ENCODE measurements at regions not wholly inside any gene's neighbourhood (a gene's known extent, or its start where the extent isn't known, plus 50 kb on each side); places are given as distances from the start of the nearest gene placed in this dataset.

GRCh38 chr4:20386001-20386740 lies 134.5 kb downstream of the SLIT2 start:
- H3K4me1 ChIP-seq = no peaks in the 10 kb centered on the region
- DNase-seq (ENCODE audit: low spot score) = no peak
- H3K4me2 ChIP-seq = no peak overlapping the region
- Mint-ChIP-seq H3K4me1 (peaks cover 28% of the 10 kb centered on the region), H3K9me3 (peaks cover 2% of the 10 kb centered on the region), H3K27me3 (ENCODE audit: insufficient read depth, low read depth) (no peaks in the 10 kb centered on the region), H3K4me3 (no peak overlapping the region), H3K27ac (no peak overlapping the region), H3K36me3 (no peaks in the 10 kb centered on the region)
- H3K36me3 ChIP-seq = no peaks in the 10 kb centered on the region
- no peak overlapping the region for H3K9ac ChIP-seq
- no peaks in the 10 kb centered on the region for H3K9me3 ChIP-seq (ENCODE audit: low read depth)
- no peak overlapping the region for H3K4me3 ChIP-seq
- TF ChIP-seq EZH2 (IDR thresholded peaks at IDR 0.05) = no peak
- no peak for TF ChIP-seq EZH2phosphoT487 (IDR thresholded peaks at IDR 0.05)
- TF ChIP-seq CTCF (IDR thresholded peaks at IDR 0.05) = no peak
- no peaks in the 10 kb centered on the region for H4K20me1 ChIP-seq (ENCODE audit: low read depth)
- no peak overlapping the region for H3K27ac ChIP-seq
- H3F3A ChIP-seq (ENCODE audit: low read depth) = no peaks in the 10 kb centered on the region
- H3K27me3 ChIP-seq = no peaks in the 10 kb centered on the region
- no peaks in the 10 kb centered on the region for H3K79me2 ChIP-seq (ENCODE audit: low read depth)
- no peak overlapping the region for H2AFZ ChIP-seq (replicated peaks)

GRCh38 chr4:20386906-20387305 lies 135.2 kb downstream of the SLIT2 start:
- Histone ChIP-seq H3K79me2 (ENCODE audit: low read depth) (no peaks in the 10 kb centered on the region), H2AFZ (replicated peaks) (no peak overlapping the region), H3F3A (ENCODE audit: low read depth) (no peaks in the 10 kb centered on the region), H4K20me1 (ENCODE audit: low read depth) (no peaks in the 10 kb centered on the region), H3K36me3 (no peaks in the 10 kb centered on the region), H3K27me3 (no peaks in the 10 kb centered on the region), H3K9ac (no peak overlapping the region), H3K27ac (no peak overlapping the region), H3K4me1 (no peaks in the 10 kb centered on the region), H3K4me3 (no peak overlapping the region), H3K4me2 (no peak overlapping the region), H3K9me3 (ENCODE audit: low read depth) (no peaks in the 10 kb centered on the region)
- Mint-ChIP-seq H3K27me3 (ENCODE audit: insufficient read depth, low read depth) (no peaks in the 10 kb centered on the region), H3K4me3 (no peak overlapping the region), H3K9me3 (no peaks in the 10 kb centered on the region), H3K36me3 (peaks cover 4% of the 10 kb centered on the region), H3K4me1 (peaks cover 28% of the 10 kb centered on the region), H3K27ac (no peak overlapping the region)
- DNase-seq (ENCODE audit: low spot score) = no peak
- TF ChIP-seq CTCF (IDR thresholded peaks at IDR 0.05) (no peak), EZH2phosphoT487 (IDR thresholded peaks at IDR 0.05) (no peak), EZH2 (IDR thresholded peaks at IDR 0.05) (no peak)

GRCh38 chr4:20391198-20391597 lies 139.5 kb downstream of the SLIT2 start:
- Mint-ChIP-seq H3K4me1 (peaks cover 35% of the 10 kb centered on the region), H3K4me3 (no peak overlapping the region), H3K9me3 (no peaks in the 10 kb centered on the region), H3K36me3 (peaks cover 4% of the 10 kb centered on the region), H3K27ac (no peak overlapping the region), H3K27me3 (ENCODE audit: insufficient read depth, low read depth) (no peaks in the 10 kb centered on the region)
- Histone ChIP-seq H3K9ac (no peak overlapping the region), H3K79me2 (ENCODE audit: low read depth) (no peaks in the 10 kb centered on the region), H3K27me3 (no peaks in the 10 kb centered on the region), H3K4me3 (no peak overlapping the region), H3K4me1 (peaks cover 13% of the 10 kb centered on the region), H3K27ac (no peak overlapping the region), H3F3A (ENCODE audit: low read depth) (no peaks in the 10 kb centered on the region), H3K36me3 (no peaks in the 10 kb centered on the region), H3K9me3 (ENCODE audit: low read depth) (no peaks in the 10 kb centered on the region), H3K4me2 (no peak overlapping the region), H2AFZ (replicated peaks) (no peak overlapping the region), H4K20me1 (ENCODE audit: low read depth) (no peaks in the 10 kb centered on the region)
- no peak for DNase-seq (ENCODE audit: low spot score)
- TF ChIP-seq EZH2 (IDR thresholded peaks at IDR 0.05) = no peak
- no peak for TF ChIP-seq EZH2phosphoT487 (IDR thresholded peaks at IDR 0.05)
- no peak for TF ChIP-seq CTCF (IDR thresholded peaks at IDR 0.05)
